ENCODE measurements at regions not wholly inside any gene's neighbourhood (a gene's known extent, or its start where the extent isn't known, plus 50 kb on each side); places are given as distances from the start of the nearest gene placed in this dataset.

DNA sequence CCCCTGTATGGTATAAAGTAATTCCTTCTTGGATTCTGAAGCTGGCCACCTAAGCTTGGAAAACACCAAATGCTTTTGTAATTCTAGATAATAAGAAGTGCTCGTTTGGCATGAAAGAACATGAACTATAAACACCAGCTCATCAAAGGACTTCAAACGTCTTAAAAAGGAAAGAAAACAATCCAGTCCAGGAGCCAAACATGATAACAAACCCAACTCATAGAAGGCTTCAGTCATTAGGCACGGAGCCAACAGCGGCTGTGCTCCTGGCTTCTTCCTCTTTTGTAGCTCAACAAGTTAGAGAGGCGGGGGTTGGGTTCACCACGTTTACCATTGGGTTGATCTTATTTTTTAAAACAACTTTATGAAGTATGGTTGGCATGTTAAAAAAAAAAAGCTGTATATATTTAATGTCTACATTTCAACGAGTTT lies 56.4 kb upstream of the ECHDC3 start (continued):
- peak; percentile 72 for TF ChIP-seq WT1 (tag by site-specific recombination; IDR thresholded peaks at IDR 0.05)
- TF ChIP-seq ZNF518A (tag by site-specific recombination; conservative IDR thresholded peaks at IDR 0.05; ENCODE audit: low read depth) = peak; percentile 38; the same call in 1 of the 2 replicates
- TF ChIP-seq ZNF132 (tag by site-specific recombination; IDR thresholded peaks at IDR 0.05; ENCODE audit: borderline replicate concordance) = no peak
- peak; percentile 73; the same call in 1 of the 2 replicates for TF ChIP-seq ZNF184 (tag by site-specific recombination; IDR thresholded peaks at IDR 0.05)
- peak; percentile 91 for TF ChIP-seq GLIS1 (tag by site-specific recombination; IDR thresholded peaks at IDR 0.05)
- TF ChIP-seq TCF7L2 (IDR thresholded peaks at IDR 0.05; ENCODE audit: borderline replicate concordance, low read depth, low read length) = peak; percentile 99
- no peak for TF ChIP-seq ZNF416 (tag by site-specific recombination; IDR thresholded peaks at IDR 0.05)
- peak; percentile 96 for TF ChIP-seq ZSCAN30 (tag by site-specific recombination; IDR thresholded peaks at IDR 0.05)

GRCh38 chr10:11684717-11685645 lies 57.2 kb upstream of the ECHDC3 start:
- Histone ChIP-seq H3K36me3 (ENCODE audit: control insufficient read depth in 2 of 2, insufficient read depth in 1 of 2, low read length in 2 of 2) (no peaks in the 10 kb centered on the region), H3K4me3 (ENCODE audit: low read depth, low read length) (no peak overlapping the region; the same call in 1 of the 2 replicates), H3K4me1 (ENCODE audit: control insufficient read depth, insufficient read depth, low read length) (peaks cover 10% of the 10 kb centered on the region), H3K9me3 (ENCODE audit: control insufficient read depth, insufficient read depth, low read depth, low read length) (no peaks in the 10 kb centered on the region), H3K27ac (ENCODE audit: extremely low read depth, low read depth, low read length) (peak overlapping the region; percentile 79)
- ChIA-PET CTCF (interaction anchor here (0.5 to 0.7 kb wide), 3 partner anchors 33 to 359 kb away, joined by 3 to 4 read pairs (median 3); no protein-coding TSS in a partner anchor), POLR2A (interaction anchor here (0.7 kb wide), 1 partner anchor 38 kb away, joined by 3 read pairs; no protein-coding TSS in a partner anchor)
- peak; percentile 90 for TF ChIP-seq ZBTB11 (tag by site-specific recombination; conservative IDR thresholded peaks at IDR 0.05; ENCODE audit: low read depth)
- no peak for TF ChIP-seq WT1 (tag by site-specific recombination; IDR thresholded peaks at IDR 0.05)
- no peak; the same call in 1 of the 2 replicates for TF ChIP-seq TRIM28 (IDR thresholded peaks at IDR 0.05; ENCODE audit: borderline replicate concordance, low read length)
- TF ChIP-seq ZBTB8A (tag by site-specific recombination; IDR thresholded peaks at IDR 0.05) = 0 out of 2 replicates have a peak, but pooled peaks have one; percentile 19
- TF ChIP-seq YY2 (tag by site-specific recombination; IDR thresholded peaks at IDR 0.05) = no peak
- TF ChIP-seq ZNF76 (tag by site-specific recombination; IDR thresholded peaks at IDR 0.05; ENCODE audit: borderline replicate concordance, low read depth) = no peak
- TF ChIP-seq ZNF404 (tag by site-specific recombination; IDR thresholded peaks at IDR 0.05) = no peak
- no peak for TF ChIP-seq ZNF221 (tag by site-specific recombination; IDR thresholded peaks at IDR 0.05; ENCODE audit: borderline replicate concordance)
- no peak for TF ChIP-seq ZNF398 (tag by site-specific recombination; IDR thresholded peaks at IDR 0.05)
- no peak for TF ChIP-seq ZSCAN16 (tag by site-specific recombination; IDR thresholded peaks at IDR 0.05)
- TF ChIP-seq OVOL3 (tag by site-specific recombination; IDR thresholded peaks at IDR 0.05) = no peak
- TF ChIP-seq, protein P1, sequence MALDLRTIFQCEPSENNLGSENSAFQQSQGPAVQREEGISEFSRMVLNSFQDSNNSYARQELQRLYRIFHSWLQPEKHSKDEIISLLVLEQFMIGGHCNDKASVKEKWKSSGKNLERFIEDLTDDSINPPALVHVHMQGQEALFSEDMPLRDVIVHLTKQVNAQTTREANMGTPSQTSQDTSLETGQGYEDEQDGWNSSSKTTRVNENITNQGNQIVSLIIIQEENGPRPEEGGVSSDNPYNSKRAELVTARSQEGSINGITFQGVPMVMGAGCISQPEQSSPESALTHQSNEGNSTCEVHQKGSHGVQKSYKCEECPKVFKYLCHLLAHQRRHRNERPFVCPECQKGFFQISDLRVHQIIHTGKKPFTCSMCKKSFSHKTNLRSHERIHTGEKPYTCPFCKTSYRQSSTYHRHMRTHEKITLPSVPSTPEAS (tag by site-specific recombination; IDR thresholded peaks at IDR 0.05) = no peak
- TF ChIP-seq SP2 (tag by site-specific recombination; IDR thresholded peaks at IDR 0.05) = no peak; the same call in 1 of the 2 replicates
- no peak for TF ChIP-seq ZNF473 (tag by site-specific recombination; IDR thresholded peaks at IDR 0.05)
- no peak for TF ChIP-seq ZNF670 (tag by site-specific recombination; IDR thresholded peaks at IDR 0.05; ENCODE audit: low read depth)

Measured in HEK293 (cell line).